Left ventricle myocardium inferior (tissue), 1 donor: ENCODE measurements at regions not wholly inside any gene's neighbourhood (a gene's known extent, or its start where the extent isn't known, plus 50 kb on each side); places are given as distances from the start of the nearest gene placed in this dataset.

Experiments used
- DNase-seq: peaks from one replicate; pipeline ENCODE4 v3.0.0-alpha.2; 2020
- H3K27ac ChIP-seq: fragments of 200-600 bp; replicated peaks from 2 replicates; pipeline ENCODE4 v1.8.0; 2021
- H3K27me3 ChIP-seq: fragments of 200-600 bp; 2 replicates; pipeline ENCODE4 v1.8.0; 2021; ENCODE audit warnings: low read depth
- H3K36me3 ChIP-seq: fragments of 200-600 bp; 2 replicates; pipeline ENCODE4 v1.8.0; 2021
- H3K4me1 ChIP-seq: fragments of 200-600 bp; 2 replicates; pipeline ENCODE4 v1.8.0; 2021
- H3K4me3 ChIP-seq: fragments of 200-600 bp; 2 replicates; pipeline ENCODE4 v1.8.0; 2021; ENCODE audit warnings: mild to moderate bottlenecking, moderate library complexity
- H3K9me3 ChIP-seq: fragments of 200-600 bp; replicated peaks from 2 replicates; pipeline ENCODE4 v1.8.0; 2021
- CTCF ChIP-seq: fragments of 200-600 bp; IDR thresholded peaks from 2 replicates; pipeline ENCODE4 v1.8.0; 2021; ENCODE audit warnings: antibody characterized with exemption, mild to moderate bottlenecking, borderline replicate concordance
- intact Hi-C: fragments of 100-400 bp; cut with micrococcal nuclease; formaldehyde crosslinking; loops from one replicate; pipeline ENCODE4 v1.11.0; 2022
- donor health status: DM: no; HTN: yes; CAD: no; lungs with severe emphysema.

DNA sequence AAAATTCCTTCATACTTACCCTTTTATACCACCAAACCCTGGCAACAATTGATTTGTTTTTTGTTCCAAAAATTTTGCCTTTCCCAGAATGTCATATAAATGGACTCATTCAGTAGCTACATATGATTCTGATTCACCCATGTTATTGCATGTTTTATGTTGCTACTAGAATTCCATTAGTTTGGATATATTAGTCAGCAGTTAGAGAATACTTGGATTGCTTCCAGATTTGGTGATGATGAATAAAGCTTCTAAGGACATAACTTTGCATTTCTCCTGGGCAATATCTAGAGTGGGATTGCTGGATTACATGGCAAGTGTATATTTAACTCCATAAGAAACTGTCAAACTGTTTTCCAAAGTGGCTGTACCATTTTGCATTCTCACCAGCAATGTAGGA lies 806.9 kb downstream of the DNAJB9 start:
- Histone ChIP-seq H3K4me3 (no peak overlapping the region), H3K4me1 (no peaks in the 10 kb centered on the region), H3K27me3 (no peaks in the 10 kb centered on the region), H3K9me3 (no peaks in the 10 kb centered on the region), H3K27ac (no peak overlapping the region), H3K36me3 (no peaks in the 10 kb centered on the region)
- intact Hi-C loops: no loop called here
- DNase-seq: no peak
- no peak for TF ChIP-seq CTCF

DNA sequence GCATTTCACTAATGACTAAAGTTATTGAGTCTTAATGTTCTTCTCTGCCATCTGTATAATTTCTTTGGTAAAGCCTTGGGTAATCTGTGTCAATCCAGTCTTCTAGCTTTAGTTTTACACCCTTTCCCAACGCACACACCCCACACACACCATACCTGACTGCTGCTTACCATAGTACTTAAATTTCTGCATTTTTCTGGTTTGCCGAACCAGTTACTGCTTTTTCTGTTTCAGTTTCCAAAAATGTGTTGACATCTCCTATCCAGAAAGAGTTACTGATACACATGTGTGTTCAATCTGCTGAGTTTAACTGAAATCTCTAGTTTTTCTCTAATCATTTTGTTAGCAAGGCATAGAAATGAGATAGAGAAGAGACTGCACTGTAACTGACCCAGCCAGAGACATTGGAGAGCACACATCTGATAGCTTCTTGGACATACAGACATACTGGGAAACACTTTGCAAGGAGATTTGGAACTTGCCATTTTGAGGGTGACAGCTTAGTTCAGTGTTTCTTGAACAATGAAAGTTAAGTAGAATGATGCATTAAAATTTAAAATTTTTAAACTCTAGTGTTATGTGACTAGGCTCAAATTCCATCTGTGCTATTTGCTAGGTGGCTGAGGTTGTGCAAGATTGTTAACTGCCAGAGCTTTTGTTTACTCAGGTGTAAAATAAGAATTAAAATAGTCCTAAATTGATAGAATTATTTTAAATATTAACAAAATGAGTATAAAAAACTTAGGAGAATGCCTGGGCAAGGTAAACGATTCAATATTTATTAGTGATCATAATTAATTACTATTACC lies 807.6 kb downstream of the DNAJB9 start:
- intact Hi-C loops: no loop called here
- no peaks in the 10 kb centered on the region for H3K36me3 ChIP-seq
- H3K4me1 ChIP-seq: no peaks in the 10 kb centered on the region
- no peak for TF ChIP-seq CTCF
- H3K4me3 ChIP-seq: no peak overlapping the region
- DNase-seq: no peak
- H3K9me3 ChIP-seq: no peaks in the 10 kb centered on the region
- H3K27me3 ChIP-seq: no peaks in the 10 kb centered on the region
- H3K27ac ChIP-seq: no peak overlapping the region

DNA sequence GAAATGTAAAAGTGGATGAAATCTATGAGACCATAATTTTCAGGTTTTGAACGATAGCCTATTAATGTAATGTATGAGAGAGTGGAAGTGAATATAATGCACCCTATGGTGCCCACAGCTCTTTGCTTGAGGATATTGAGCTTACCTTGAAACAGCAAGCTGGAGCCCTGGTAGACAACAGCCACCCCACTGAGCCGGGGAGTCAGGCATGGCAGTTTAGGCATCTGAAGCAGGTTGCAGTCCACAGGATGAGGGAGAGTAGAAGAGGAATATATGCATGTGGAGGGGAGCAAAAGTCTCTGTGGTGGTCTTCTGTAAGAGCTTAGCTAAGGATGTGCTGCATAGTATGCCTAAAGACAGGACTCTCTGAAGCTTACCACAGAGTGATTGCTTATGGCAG lies 817.3 kb downstream of the DNAJB9 start:
- TF ChIP-seq CTCF: no peak
- intact Hi-C loops: no loop called here
- Histone ChIP-seq H3K27ac (no peak overlapping the region), H3K27me3 (no peaks in the 10 kb centered on the region), H3K36me3 (no peaks in the 10 kb centered on the region), H3K4me1 (no peaks in the 10 kb centered on the region), H3K4me3 (no peak overlapping the region), H3K9me3 (no peaks in the 10 kb centered on the region)
- no peak for DNase-seq

DNA sequence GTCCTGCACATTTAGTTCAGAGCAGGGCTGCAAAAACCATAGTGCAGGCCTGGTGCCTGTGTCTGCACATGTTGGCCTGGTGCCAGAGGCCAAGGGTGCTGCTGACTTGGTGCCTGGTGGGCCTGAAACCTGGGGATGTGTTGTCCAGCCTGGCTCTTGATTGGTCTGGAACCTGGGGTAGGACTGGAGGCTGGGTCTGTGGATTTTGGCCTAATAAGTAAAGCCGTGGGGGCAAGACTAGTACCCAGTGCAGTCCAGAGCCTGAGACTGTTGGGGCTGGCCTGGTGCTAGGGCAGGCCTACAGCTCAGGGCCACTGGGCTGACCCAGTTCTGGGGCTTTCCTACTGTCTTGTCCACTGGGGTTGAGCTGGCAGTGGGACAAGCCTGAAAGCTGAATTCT lies 817.9 kb downstream of the DNAJB9 start:
- TF ChIP-seq CTCF: no peak
- no peaks in the 10 kb centered on the region for H3K4me1 ChIP-seq
- no peak for DNase-seq
- H3K4me3 ChIP-seq: no peak overlapping the region
- intact Hi-C loops: no loop called here
- no peaks in the 10 kb centered on the region for H3K36me3 ChIP-seq
- no peaks in the 10 kb centered on the region for H3K9me3 ChIP-seq
- H3K27me3 ChIP-seq: no peaks in the 10 kb centered on the region
- H3K27ac ChIP-seq: no peak overlapping the region

GRCh38 chr7:109391240-109391639 lies 821.6 kb downstream of the DNAJB9 start:
- TF ChIP-seq CTCF: no peak
- H3K27me3 ChIP-seq: no peaks in the 10 kb centered on the region
- no peaks in the 10 kb centered on the region for H3K4me1 ChIP-seq
- H3K9me3 ChIP-seq: no peaks in the 10 kb centered on the region
- intact Hi-C loops: no loop called here
- no peaks in the 10 kb centered on the region for H3K36me3 ChIP-seq
- H3K4me3 ChIP-seq: no peak overlapping the region
- DNase-seq: no peak
- no peak overlapping the region for H3K27ac ChIP-seq
